ENCODE measurements at regions not wholly inside any gene's neighbourhood (a gene's known extent, or its start where the extent isn't known, plus 50 kb on each side); places are given as distances from the start of the nearest gene placed in this dataset.

DNA sequence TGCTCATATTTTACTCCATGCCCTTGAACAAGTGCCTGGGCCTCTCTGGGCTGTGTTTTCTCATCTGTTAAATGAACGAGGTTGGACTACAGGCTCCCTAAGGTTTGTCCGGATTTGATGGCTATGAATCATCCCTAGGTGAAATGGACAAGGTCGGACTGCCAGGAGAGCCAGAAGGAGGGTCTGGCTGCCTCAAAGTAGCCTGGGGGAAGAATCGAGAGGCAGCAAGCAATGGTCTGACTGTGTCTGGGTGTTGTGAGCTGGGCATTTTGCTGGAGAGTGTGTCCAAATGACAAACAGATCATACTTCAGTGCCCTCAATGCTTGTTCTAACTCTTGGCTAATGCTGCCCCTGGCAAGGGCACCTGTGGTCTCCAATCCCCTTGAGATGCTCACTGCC lies 730.9 kb downstream of the PTPRU start:
- no peak for DNase-seq (ENCODE audit: low spot score)
- H3K27me3 Mint-ChIP-seq (ENCODE audit: insufficient read depth, low read depth), result peaks cover 12% of the 10 kb centered on the region

DNA sequence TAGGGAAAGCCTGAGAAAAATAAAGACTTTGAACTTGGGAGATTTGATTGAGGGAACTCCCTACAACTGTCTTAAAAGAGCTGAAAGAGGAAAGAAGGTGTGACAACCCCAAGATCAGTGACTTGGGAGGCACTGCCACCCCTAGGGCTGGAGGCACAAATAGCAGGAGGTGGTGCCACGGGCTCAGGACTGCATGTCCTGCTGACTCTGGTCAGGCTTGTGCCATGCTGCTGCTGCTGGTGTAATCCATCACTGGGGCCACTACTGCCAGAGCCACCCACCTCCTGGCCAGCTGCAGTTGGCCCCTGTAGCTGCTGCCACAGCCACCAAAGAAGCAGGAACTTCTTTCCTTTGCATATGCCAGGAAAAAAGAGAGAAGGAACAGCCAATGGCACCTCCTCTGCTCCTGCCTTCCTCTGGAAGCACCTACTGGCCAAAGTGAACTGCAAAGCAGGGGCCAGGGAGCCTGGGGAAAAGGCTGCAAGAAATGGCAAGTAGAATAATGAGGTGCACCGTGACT lies 730.3 kb downstream of the PTPRU start:
- H3K36me3 Mint-ChIP-seq, result no peaks in the 10 kb centered on the region
- Histone ChIP-seq H4K20me1 (ENCODE audit: low read depth) (no peaks in the 10 kb centered on the region), H3K9ac (no peak overlapping the region), H3K9me3 (ENCODE audit: low read depth) (no peaks in the 10 kb centered on the region), H2AFZ (replicated peaks) (no peak overlapping the region), H3F3A (ENCODE audit: low read depth) (no peaks in the 10 kb centered on the region), H3K4me1 (no peaks in the 10 kb centered on the region), H3K27me3 (no peaks in the 10 kb centered on the region), H3K4me2 (no peak overlapping the region), H3K36me3 (no peaks in the 10 kb centered on the region), H3K79me2 (ENCODE audit: low read depth) (no peaks in the 10 kb centered on the region), H3K4me3 (no peak overlapping the region), H3K27ac (no peak overlapping the region)
- peaks cover 4% of the 10 kb centered on the region for H3K9me3 Mint-ChIP-seq
- H3K27me3 Mint-ChIP-seq (ENCODE audit: insufficient read depth, low read depth), result peaks cover 13% of the 10 kb centered on the region
- peaks cover 30% of the 10 kb centered on the region for H3K4me1 Mint-ChIP-seq
- TF ChIP-seq, protein P1, sequence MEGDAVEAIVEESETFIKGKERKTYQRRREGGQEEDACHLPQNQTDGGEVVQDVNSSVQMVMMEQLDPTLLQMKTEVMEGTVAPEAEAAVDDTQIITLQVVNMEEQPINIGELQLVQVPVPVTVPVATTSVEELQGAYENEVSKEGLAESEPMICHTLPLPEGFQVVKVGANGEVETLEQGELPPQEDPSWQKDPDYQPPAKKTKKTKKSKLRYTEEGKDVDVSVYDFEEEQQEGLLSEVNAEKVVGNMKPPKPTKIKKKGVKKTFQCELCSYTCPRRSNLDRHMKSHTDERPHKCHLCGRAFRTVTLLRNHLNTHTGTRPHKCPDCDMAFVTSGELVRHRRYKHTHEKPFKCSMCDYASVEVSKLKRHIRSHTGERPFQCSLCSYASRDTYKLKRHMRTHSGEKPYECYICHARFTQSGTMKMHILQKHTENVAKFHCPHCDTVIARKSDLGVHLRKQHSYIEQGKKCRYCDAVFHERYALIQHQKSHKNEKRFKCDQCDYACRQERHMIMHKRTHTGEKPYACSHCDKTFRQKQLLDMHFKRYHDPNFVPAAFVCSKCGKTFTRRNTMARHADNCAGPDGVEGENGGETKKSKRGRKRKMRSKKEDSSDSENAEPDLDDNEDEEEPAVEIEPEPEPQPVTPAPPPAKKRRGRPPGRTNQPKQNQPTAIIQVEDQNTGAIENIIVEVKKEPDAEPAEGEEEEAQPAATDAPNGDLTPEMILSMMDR (IDR thresholded peaks at IDR 0.05), result no peak
- TF ChIP-seq EZH2 (IDR thresholded peaks at IDR 0.05) (no peak), EZH2phosphoT487 (IDR thresholded peaks at IDR 0.05) (no peak)
- H3K27ac Mint-ChIP-seq, result no peak overlapping the region
- no peak overlapping the region for H3K4me3 Mint-ChIP-seq
- no peak for DNase-seq (ENCODE audit: low spot score)

More for the DNA sequence above, 730.9 kb downstream of the PTPRU start:
- no peak overlapping the region for H3K27ac Mint-ChIP-seq
- Histone ChIP-seq H3K9ac (no peak overlapping the region), H3K4me2 (no peak overlapping the region), H3K79me2 (ENCODE audit: low read depth) (no peaks in the 10 kb centered on the region), H3K4me1 (no peaks in the 10 kb centered on the region), H3F3A (ENCODE audit: low read depth) (no peaks in the 10 kb centered on the region), H3K27ac (no peak overlapping the region), H3K4me3 (no peak overlapping the region), H3K36me3 (no peaks in the 10 kb centered on the region), H3K27me3 (no peaks in the 10 kb centered on the region), H4K20me1 (ENCODE audit: low read depth) (no peaks in the 10 kb centered on the region), H2AFZ (replicated peaks) (no peak overlapping the region), H3K9me3 (ENCODE audit: low read depth) (no peaks in the 10 kb centered on the region)
- H3K4me1 Mint-ChIP-seq, result peaks cover 28% of the 10 kb centered on the region
- peaks cover 4% of the 10 kb centered on the region for H3K9me3 Mint-ChIP-seq
- no peaks in the 10 kb centered on the region for H3K36me3 Mint-ChIP-seq
- TF ChIP-seq, protein P1 (IDR thresholded peaks at IDR 0.05), result no peak
- TF ChIP-seq EZH2phosphoT487 (IDR thresholded peaks at IDR 0.05) (no peak), EZH2 (IDR thresholded peaks at IDR 0.05) (no peak)
- H3K4me3 Mint-ChIP-seq, result no peak overlapping the region

DNA sequence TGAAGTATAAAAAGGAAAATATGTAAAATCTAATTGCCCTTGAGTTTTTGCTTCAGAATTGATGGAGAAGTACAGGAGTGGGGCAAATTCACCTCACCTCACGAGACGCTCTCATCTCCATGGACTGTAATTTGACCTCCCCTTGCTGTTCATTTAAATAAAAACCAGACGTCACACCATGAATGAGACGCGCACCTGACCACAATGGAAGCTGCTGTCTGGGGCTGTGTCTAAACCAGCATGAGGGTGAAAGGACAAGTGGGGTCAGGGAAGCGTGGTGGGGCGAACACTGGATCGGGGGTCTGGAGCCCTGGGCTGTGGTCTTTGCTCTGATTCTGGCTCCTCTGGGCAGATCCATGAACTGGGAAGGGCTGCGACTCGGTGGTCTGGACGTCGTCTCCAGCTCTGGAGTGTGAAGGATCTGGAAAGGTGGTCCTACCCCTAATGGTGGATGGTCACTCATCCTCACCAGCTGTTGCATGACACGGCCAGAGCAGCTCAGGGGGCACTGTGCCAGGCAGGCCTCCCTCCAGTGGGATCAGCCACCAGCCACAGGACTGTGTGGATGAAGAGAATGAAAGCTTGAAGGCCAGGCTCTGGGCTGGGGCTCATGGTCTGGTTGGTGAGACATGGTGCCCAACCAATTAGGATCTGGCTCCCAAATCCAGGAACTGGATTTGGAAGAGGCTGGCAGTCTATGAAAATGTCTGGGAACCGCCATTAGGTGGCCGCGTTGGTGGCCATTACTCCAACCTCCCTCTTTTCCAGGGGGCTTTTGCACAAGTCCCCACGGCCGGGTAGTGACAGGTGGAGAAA lies 728.6 kb downstream of the PTPRU start:
- Mint-ChIP-seq H3K4me3 (no peak overlapping the region), H3K4me1 (peaks cover 43% of the 10 kb centered on the region), H3K27me3 (ENCODE audit: insufficient read depth, low read depth) (peaks cover 12% of the 10 kb centered on the region), H3K9me3 (peaks cover under 1% of the 10 kb centered on the region), H3K36me3 (no peaks in the 10 kb centered on the region), H3K27ac (peak overlapping the region; percentile 35)
- no peak for DNase-seq (ENCODE audit: low spot score)
- no peak for TF ChIP-seq EZH2phosphoT487 (IDR thresholded peaks at IDR 0.05)
- TF ChIP-seq, protein P1 (IDR thresholded peaks at IDR 0.05), result no peak
- TF ChIP-seq EZH2 (IDR thresholded peaks at IDR 0.05), result no peak
- no peaks in the 10 kb centered on the region for H3F3A ChIP-seq (ENCODE audit: low read depth)
- H3K4me3 ChIP-seq, result no peak overlapping the region
- H3K9me3 ChIP-seq (ENCODE audit: low read depth), result no peaks in the 10 kb centered on the region
- H4K20me1 ChIP-seq (ENCODE audit: low read depth), result no peaks in the 10 kb centered on the region
- H3K79me2 ChIP-seq (ENCODE audit: low read depth), result no peaks in the 10 kb centered on the region
- H3K4me1 ChIP-seq, result peaks cover 12% of the 10 kb centered on the region
- H3K27me3 ChIP-seq, result no peaks in the 10 kb centered on the region
- H3K36me3 ChIP-seq, result no peaks in the 10 kb centered on the region
- no peak overlapping the region for H3K9ac ChIP-seq
- no peak overlapping the region for H3K4me2 ChIP-seq
- no peak overlapping the region for H2AFZ ChIP-seq (replicated peaks)
- no peak overlapping the region for H3K27ac ChIP-seq

Measured in neural progenitor cell (in vitro differentiated cells).